DMS153 treated with DMSO at 0.1 percent for 48 hours (cell line): ENCODE measurements at regions not wholly inside any gene's neighbourhood (a gene's known extent, or its start where the extent isn't known, plus 50 kb on each side); places are given as distances from the start of the nearest gene placed in this dataset.

Experiments
- DNase-seq: peaks from one replicate; lab custom pipeline; 2025; ENCODE audit not compliant: unreplicated experiment; lab: John Stamatoyannopoulos, UW

- no peak for DNase-seq
Measured at GRCh38 chr22:49590381-49590780, 237.3 kb downstream of the BRD1 start.

GRCh38 chr22:49589811-49590210, 237.9 kb downstream of the BRD1 start:
- DNase-seq = no peak

- DNase-seq = no peak
Measured at GRCh38 chr22:49589301-49589700, 238.4 kb downstream of the BRD1 start.

- DNase-seq = no peak
Measured at GRCh38 chr22:49588739-49589138, 238.9 kb downstream of the BRD1 start.

- no peak for DNase-seq
Measured at GRCh38 chr22:49587987-49588386, 239.7 kb downstream of the BRD1 start.

- no peak for DNase-seq
Measured at GRCh38 chr22:49587421-49587820, 240.3 kb downstream of the BRD1 start.

GRCh38 chr22:49586873-49587272, 240.8 kb downstream of the BRD1 start:
- DNase-seq = no peak

- DNase-seq = no peak
Measured at GRCh38 chr22:49586244-49586748, 241.4 kb downstream of the BRD1 start.

- no peak for DNase-seq
Measured at GRCh38 chr22:49585461-49586243, 242.0 kb downstream of the BRD1 start.

- no peak for DNase-seq
Measured at GRCh38 chr22:49583886-49584505, 243.7 kb downstream of the BRD1 start.

- DNase-seq = no peak
Measured at GRCh38 chr22:49583341-49583740, 244.3 kb downstream of the BRD1 start.

- no peak for DNase-seq
Measured at GRCh38 chr22:49582678-49583077, 245.0 kb downstream of the BRD1 start.

GRCh38 chr22:49582181-49582580, 245.5 kb downstream of the BRD1 start:
- DNase-seq = no peak

- DNase-seq = no peak
Measured at GRCh38 chr22:49580024-49580423, 247.6 kb downstream of the BRD1 start.

- DNase-seq = no peak
Measured at GRCh38 chr22:49577168-49578060, 250.3 kb downstream of the BRD1 start.

GRCh38 chr22:49576241-49577141, 251.2 kb downstream of the BRD1 start:
- DNase-seq = no peak

- DNase-seq = no peak
Measured at GRCh38 chr22:49575703-49576081, 252.0 kb downstream of the BRD1 start.

- DNase-seq = no peak
Measured at GRCh38 chr22:49574881-49575702, 252.6 kb downstream of the BRD1 start.

- no peak for DNase-seq
Measured at GRCh38 chr22:49574205-49574880, 253.3 kb downstream of the BRD1 start.
